G401.6 (cell line): ENCODE measurements at regions not wholly inside any gene's neighbourhood (a gene's known extent, or its start where the extent isn't known, plus 50 kb on each side); places are given as distances from the start of the nearest gene placed in this dataset.
"Not testable (repeated sequence)": the region's sequence is repeated elsewhere in the genome, so short reads cannot be mapped to it uniquely, and the experiment has no call there.

Source experiments
- FAIRE-seq: peaks from 2 replicates; lab custom pipeline; 2012; peaks lifted over from hg19 to GRCh38; lab: Jason Lieb, UNC

GRCh38 chr12:84243686-84244085 lies 668.9 kb downstream of the SLC6A15 start:
- no peak for FAIRE-seq

- FAIRE-seq, result no peak
Measured at GRCh38 chr12:84222841-84223240, 689.8 kb downstream of the SLC6A15 start.

- no peak for FAIRE-seq
Measured at GRCh38 chr12:84218406-84218805, 694.2 kb downstream of the SLC6A15 start.

- FAIRE-seq, result no peak
Measured at GRCh38 chr12:84201976-84202375, 710.6 kb downstream of the SLC6A15 start.

- no peak for FAIRE-seq
Measured at GRCh38 chr12:84198294-84198946, 714.2 kb downstream of the SLC6A15 start.

- no peak for FAIRE-seq
Measured at GRCh38 chr12:84191779-84192178, 720.8 kb downstream of the SLC6A15 start.

GRCh38 chr12:84186433-84186832 lies 726.2 kb downstream of the SLC6A15 start:
- no peak for FAIRE-seq

- FAIRE-seq, result no peak
Measured at GRCh38 chr12:84183576-84183975, 729.0 kb downstream of the SLC6A15 start.

GRCh38 chr12:84174115-84174514 lies 738.5 kb downstream of the SLC6A15 start:
- FAIRE-seq, result no peak

- no peak for FAIRE-seq
Measured at GRCh38 chr12:84172823-84173424, 739.7 kb downstream of the SLC6A15 start.

- FAIRE-seq, result no peak
Measured at GRCh38 chr12:84166812-84167211, 745.8 kb downstream of the SLC6A15 start.

- no peak for FAIRE-seq
Measured at GRCh38 chr12:84165998-84166571, 746.5 kb downstream of the SLC6A15 start.

- no peak for FAIRE-seq
Measured at GRCh38 chr12:84161296-84161695, 751.3 kb downstream of the SLC6A15 start.

GRCh38 chr12:84159260-84159659 lies 753.3 kb downstream of the SLC6A15 start:
- no peak for FAIRE-seq

GRCh38 chr12:84157170-84157569 lies 755.4 kb downstream of the SLC6A15 start:
- FAIRE-seq, result no peak

- not testable (repeated sequence) for FAIRE-seq
Measured at GRCh38 chr12:84154991-84155930, 757.3 kb downstream of the SLC6A15 start.

- FAIRE-seq, result not testable (repeated sequence)
Measured at GRCh38 chr12:84154439-84154990, 758.1 kb downstream of the SLC6A15 start.

- FAIRE-seq, result no peak
Measured at GRCh38 chr12:84150201-84150600, 762.4 kb downstream of the SLC6A15 start.

- FAIRE-seq, result no peak
Measured at GRCh38 chr12:84148335-84148734, 764.3 kb downstream of the SLC6A15 start.

- FAIRE-seq, result no peak
Measured at GRCh38 chr12:84136862-84137367, 775.7 kb downstream of the SLC6A15 start.

GRCh38 chr12:84135586-84136279 lies 776.9 kb downstream of the SLC6A15 start:
- FAIRE-seq, result no peak
